ENCODE measurements at regions not wholly inside any gene's neighbourhood (a gene's known extent, or its start where the extent isn't known, plus 50 kb on each side); places are given as distances from the start of the nearest gene placed in this dataset.

- DNase-seq (ENCODE audit: low read depth in 2 of 2) = no peak
Measured at GRCh38 chr15:70427167-70428120, 329.7 kb upstream of the TLE3 start.

DNA sequence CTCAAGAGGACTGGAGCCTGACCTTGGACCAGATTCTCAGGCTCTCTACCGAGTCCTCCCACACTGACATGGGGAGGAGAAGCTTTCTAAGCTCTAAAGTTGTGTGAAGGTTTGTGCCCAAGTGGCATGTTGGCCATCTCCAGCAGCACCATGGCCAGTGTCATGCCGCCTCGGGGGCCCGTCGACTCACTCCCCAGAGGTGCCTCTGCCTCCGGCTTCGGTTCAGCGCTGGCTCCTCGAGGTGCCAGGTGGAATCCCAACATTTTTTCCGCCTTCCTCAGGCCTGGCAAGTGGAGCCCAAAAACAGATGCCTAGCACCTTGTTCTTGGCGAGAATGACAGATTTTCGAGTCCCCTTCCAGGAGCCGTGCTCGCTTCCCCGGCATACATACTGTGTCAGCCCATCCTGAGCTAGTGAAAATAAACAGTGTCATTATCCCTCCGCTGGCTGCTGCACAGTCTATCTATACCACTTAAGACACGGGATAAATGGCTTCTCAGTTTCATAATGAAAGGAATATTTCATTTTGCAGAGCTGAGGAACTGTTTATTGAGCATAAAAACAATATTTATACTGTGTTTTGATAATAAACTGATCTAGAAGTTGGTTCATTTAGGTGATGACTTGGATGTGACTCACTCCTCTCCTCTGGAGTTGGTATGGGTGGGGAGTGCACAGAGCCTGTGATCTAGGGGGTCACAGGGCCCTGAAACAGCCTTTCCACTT, 328.5 kb upstream of the TLE3 start:
- no peak for DNase-seq (ENCODE audit: low read depth in 2 of 2)

DNA sequence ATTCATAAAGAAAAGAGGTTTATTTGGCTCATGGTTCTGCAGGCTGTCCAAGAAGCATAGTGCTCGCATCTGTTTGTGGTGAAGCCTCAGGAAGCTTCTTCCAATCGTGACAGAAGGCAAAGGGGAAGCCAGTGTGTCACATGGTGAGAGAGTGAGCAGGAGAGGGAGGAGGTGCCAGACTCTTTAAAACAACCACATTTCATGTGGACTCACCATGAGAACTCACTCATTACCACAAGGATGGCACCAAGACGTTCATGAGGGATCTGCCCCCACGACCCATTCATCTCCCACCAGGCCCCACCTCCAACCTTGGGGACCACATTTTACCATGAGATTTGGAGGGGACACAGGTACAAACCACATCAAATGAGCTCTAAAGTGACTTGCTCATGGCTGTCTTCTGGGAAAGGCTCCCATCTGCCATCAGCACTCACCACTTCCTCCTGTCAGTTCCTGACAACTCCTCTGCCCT, 327.3 kb upstream of the TLE3 start:
- DNase-seq (ENCODE audit: low read depth in 2 of 2) = no peak

GRCh38 chr15:70423267-70423666, 325.6 kb upstream of the TLE3 start:
- DNase-seq (ENCODE audit: low read depth in 2 of 2) = no peak

GRCh38 chr15:70422342-70422741, 324.6 kb upstream of the TLE3 start:
- no peak for DNase-seq (ENCODE audit: low read depth in 2 of 2)

DNA sequence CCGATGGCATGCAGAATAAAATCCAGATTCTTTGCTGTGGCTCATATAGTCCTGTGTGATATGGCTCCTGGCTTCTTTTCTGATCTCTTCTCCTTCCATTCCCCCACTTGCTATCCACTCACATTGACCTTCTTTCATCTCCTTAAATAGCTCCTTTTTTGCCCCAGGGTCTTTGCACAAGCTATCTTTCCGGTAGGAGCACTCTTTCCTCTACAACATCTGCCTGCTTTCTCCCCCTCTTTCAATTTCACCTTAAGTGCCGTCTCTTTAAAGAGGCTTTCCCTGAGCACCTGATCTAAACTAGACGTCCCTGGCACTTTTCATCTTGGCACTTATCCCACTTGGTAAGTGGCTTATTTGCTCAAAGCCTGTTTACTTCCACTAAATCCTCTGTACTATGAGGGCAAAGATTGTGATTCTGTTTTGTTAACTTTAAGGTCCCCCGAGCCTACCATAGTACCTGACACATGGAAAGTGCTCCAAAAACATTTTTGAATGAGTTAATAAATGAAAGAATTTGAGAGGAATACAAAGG, 323.3 kb upstream of the TLE3 start:
- DNase-seq (ENCODE audit: low read depth in 2 of 2) = no peak

- no peak for DNase-seq (ENCODE audit: low read depth in 2 of 2)
Measured at GRCh38 chr15:70420086-70420947, 322.6 kb upstream of the TLE3 start.

DNA sequence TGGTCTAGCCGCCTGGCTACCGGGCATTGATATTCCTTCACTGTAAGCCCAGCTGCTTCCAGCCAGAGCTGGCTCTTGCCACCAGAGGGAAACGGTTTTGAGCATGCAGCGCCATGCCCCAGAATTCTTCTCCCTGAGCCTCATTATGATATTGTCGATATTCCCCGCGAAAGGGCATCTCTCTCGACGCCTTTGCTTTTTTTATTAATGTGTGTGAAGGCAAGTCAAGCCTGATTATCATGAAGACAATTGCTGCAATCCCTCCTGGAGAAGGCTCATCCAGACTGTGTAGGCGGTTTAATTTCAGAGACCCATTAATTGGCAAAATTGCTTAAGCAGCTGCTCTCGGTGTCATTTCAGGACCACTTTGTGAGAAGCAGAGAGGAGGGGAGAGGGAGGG, 321.2 kb upstream of the TLE3 start:
- DNase-seq (ENCODE audit: low read depth in 2 of 2) = no peak

DNA sequence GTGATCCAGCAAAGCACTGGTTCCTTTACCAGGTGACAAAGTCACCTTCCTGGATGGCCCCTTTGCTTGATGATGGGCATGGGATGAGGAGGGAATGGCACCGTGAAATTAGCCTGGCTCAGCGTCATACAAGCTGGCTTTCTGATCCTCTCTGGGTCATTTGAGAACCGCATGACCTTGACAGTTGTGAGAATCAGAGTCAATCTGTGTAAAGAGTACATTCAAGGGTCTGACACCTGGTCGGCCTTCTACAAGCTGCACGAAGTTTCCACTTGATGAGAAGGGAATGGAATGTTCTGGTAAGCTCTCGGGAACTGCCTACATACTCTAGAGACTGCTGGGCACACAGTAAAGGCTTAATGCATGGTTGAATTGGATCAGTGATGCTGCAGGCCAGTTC, 319.8 kb upstream of the TLE3 start:
- no peak for DNase-seq (ENCODE audit: low read depth in 2 of 2)

DNA sequence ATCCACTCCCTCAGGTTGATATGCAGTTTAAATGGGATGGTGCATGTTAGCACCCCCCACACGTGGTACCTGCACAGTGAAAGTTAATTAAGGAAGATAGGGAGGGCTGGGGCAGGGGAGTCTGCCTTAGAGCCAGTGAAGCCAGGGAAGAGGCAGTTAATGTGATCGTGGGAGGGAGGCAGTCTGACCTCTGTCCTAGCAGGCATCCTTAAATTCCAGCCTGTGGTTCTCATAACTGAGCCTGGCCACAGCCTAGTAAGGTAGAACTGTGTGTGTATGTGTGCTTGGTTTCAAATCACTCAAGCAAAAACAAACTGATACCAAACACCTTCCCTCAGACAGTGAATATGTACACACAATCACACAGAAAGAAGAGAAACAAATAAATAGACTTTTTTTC, 319.1 kb upstream of the TLE3 start:
- DNase-seq (ENCODE audit: low read depth in 2 of 2) = no peak

GRCh38 chr15:70415398-70415797, 317.7 kb upstream of the TLE3 start:
- DNase-seq (ENCODE audit: low read depth in 2 of 2) = no peak

- no peak for DNase-seq (ENCODE audit: low read depth in 2 of 2)
Measured at GRCh38 chr15:70414626-70415025, 316.9 kb upstream of the TLE3 start.

- DNase-seq (ENCODE audit: low read depth in 2 of 2) = no peak
Measured at GRCh38 chr15:70412794-70413193, 315.1 kb upstream of the TLE3 start.

DNA sequence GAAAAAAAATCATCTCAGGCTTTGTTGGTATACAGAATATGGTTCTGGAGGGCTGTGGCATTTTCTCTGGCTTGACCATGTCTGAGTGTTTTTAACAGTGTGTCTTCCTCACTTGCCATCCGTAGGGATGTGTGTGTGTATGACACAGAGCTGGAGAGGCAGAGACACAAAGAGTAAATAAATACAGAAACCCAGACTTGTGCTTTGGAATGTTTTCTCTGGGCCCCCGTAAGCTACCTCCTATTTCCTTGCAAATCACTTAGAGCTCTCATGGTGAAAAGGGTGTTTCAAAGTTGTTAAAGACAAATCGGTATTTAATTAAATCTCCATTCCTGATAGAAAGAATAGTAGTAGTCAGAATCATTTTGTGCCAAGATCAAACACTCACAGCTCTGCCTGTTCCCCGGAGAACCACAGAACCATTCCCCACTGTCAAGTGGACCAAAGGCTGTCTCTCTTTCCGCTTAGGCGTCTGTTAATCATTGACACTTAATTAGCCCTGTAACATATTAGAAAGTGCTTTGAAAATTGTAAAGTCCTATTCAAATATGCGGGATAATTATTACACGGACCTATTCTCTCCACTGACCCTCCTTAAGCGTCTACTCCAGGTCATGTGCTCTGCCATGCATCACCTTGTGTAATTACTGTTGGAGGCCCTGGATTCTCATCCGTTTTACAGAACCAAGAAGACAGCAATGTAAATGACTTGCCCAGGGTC, 313.6 kb upstream of the TLE3 start:
- DNase-seq (ENCODE audit: low read depth in 2 of 2) = no peak

DNA sequence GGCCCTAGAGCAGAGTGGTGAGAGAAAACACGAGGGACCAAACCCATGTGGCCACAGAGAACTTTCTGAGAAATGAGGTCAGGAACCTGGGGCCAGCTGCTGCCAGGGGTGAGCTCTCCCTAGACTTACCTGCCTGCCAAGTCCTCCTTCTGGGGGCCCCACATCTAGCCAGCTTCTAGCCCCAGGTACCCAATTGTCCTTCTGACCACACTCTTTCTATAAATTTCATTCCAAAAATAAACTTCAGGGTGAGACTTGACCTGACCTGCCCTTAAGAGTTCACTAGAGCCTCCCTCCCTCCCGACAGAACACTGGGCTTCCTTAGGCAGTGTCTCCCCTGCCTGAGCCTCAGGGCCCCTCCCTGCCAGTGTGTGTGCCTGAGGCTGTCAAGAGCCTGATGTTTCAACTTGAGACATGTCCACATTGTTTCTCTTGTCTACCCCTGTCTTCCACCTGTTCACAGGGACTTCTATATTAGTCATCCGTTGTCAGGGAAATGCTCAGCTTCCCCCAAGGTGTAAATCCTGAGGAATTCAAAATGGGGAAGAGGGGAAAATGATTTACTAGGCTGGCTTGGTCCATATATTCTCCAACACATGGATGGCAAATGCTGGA, 312.8 kb upstream of the TLE3 start:
- DNase-seq (ENCODE audit: low read depth in 2 of 2) = no peak

DNA sequence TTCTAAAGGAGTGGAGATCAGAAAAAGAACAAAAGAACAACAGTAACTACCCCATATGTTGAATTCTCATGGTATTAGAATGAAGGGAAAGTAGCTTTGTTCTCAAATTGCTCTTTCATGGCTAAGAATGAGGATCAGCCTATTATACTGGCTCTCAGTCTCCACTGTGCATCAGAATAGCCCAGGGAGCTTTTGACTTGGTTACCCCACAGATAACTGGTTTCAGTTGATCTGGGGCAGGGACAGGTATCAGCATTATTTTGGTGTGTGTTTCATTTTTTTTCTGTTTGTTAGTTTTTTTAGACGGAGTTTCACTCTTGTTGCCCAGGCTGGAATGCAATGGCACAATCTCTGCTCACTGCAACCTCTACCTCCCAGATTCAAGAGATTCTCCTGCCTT, 311.7 kb upstream of the TLE3 start:
- no peak for DNase-seq (ENCODE audit: low read depth in 2 of 2)

DNA sequence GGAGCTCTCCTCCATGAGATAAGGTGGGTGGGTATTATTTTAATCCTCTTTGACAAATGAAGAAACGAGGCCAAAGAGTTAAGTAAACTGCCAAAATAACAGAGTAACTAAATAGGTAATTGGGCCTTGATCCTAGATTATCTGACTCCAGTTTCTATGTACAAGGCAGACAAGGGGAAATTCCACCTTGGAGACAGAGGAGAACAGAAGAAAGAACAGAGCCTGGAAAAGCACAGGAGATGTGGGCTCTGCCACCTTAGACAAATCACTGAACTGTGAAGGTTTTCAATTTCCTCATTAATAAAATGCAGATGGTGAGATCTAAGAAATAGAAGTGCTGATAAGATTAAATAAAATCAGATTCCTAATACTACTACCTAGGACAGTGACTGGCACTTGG, 310.2 kb upstream of the TLE3 start:
- no peak for DNase-seq (ENCODE audit: low read depth in 2 of 2)

GRCh38 chr15:70407336-70407670, 309.6 kb upstream of the TLE3 start:
- DNase-seq (ENCODE audit: low read depth in 2 of 2) = no peak

DNA sequence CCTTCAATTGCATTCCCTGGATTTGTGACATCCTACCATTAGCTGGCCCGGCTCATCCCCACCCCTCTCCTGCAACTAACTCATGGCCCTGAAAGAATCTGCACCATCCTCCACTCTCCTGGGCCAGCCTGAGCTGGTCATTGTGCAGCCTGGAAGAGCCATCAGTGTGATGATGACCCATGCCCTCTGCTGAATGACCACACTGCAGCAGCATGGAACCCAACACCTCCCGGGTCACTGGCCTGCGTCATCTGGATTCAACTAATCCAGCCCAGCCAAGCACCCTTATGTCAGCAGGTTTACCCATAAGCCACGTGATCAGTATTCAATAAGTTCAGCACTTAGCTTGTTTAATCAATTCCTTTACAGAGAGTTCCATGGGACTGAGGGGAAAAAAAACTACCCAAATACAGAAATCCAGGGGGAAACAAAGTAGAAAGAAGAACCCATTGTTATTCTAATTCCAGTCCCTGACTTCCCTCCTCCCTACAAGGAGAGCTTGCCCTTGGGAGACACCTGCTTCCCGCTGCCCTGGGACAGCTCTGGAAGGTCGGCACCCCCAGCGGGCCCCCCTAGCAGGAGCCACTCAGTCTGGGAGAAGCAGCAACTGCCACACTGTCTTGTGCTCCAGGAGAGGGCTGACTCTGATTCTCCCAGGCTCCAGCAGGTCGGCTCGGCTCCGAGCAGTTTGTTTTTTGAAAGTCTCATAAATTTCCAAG, 309.1 kb upstream of the TLE3 start:
- no peak for DNase-seq (ENCODE audit: low read depth in 2 of 2)

- DNase-seq (ENCODE audit: low read depth in 2 of 2) = no peak
Measured at GRCh38 chr15:70401709-70402108, 304.0 kb upstream of the TLE3 start.

Measured in stimulated activated CD4-positive, alpha-beta T cell treated with anti-CD3 and anti-CD28 coated beads, Interleukin-1b, Interleukin-23, amount 100 ng/mL, for 1 hour (primary cell).